SK-N-SH treated with all-trans-retinoic acid at 6 μM for 48 hours (cell line): ENCODE measurements at regions not wholly inside any gene's neighbourhood (a gene's known extent, or its start where the extent isn't known, plus 50 kb on each side); places are given as distances from the start of the nearest gene placed in this dataset.

Experiments
- ARNTL ChIP-seq: fragments of 450-650 bp; formaldehyde crosslinking; IDR thresholded peaks from 2 replicates; pipeline ENCODE4 v1.5.0; 2020; ENCODE audit warnings: low read depth, mild to moderate bottlenecking, moderate library complexity, borderline replicate concordance
- CSDC2 ChIP-seq: fragments of 250-450 bp; sonication (Bioruptor Pico); IDR thresholded peaks from 2 replicates; pipeline ENCODE4 v1.5.0; 2020; ENCODE audit warnings: mild to moderate bottlenecking, moderate library complexity
- ESRRG ChIP-seq: fragments of 250-450 bp; sonication (Bioruptor Pico); IDR thresholded peaks from 2 replicates; pipeline ENCODE4 v1.6.1; 2021; ENCODE audit warnings: mild to moderate bottlenecking
- PPARA ChIP-seq: fragments of 250-450 bp; sonication (Bioruptor Pico); IDR thresholded peaks from 2 replicates; pipeline ENCODE4 v1.5.0; 2020; ENCODE audit warnings: mild to moderate bottlenecking, borderline replicate concordance
- SNAI2 ChIP-seq: fragments of 250-450 bp; sonication (Bioruptor Pico); IDR thresholded peaks from 2 replicates; pipeline ENCODE4 v1.5.0; 2020; ENCODE audit warnings: mild to moderate bottlenecking, moderate library complexity
- TCF4 ChIP-seq: fragments of 250-450 bp; sonication (Bioruptor Pico); IDR thresholded peaks from 2 replicates; pipeline ENCODE4 v1.8.0; 2021; ENCODE audit warnings: mild to moderate bottlenecking, moderate library complexity, borderline replicate concordance
- TOX ChIP-seq: fragments of 250-450 bp; sonication (Bioruptor Pico); IDR thresholded peaks from 2 replicates; pipeline ENCODE4 v1.8.0; 2021; ENCODE audit warnings: mild to moderate bottlenecking, moderate library complexity, borderline replicate concordance
- ZC3H10 ChIP-seq: fragments of 250-450 bp; sonication (Bioruptor Pico); IDR thresholded peaks from 2 replicates; pipeline ENCODE4 v1.5.1; 2021; ENCODE audit warnings: mild to moderate bottlenecking, moderate library complexity
- ZFP3 ChIP-seq: fragments of 250-450 bp; sonication (Bioruptor Pico); IDR thresholded peaks from 2 replicates; pipeline ENCODE4 v1.5.0; 2020; ENCODE audit warnings: mild to moderate bottlenecking, moderate library complexity
- ZFP30 ChIP-seq: fragments of 450-650 bp; formaldehyde crosslinking; IDR thresholded peaks from 2 replicates; pipeline ENCODE4 v1.5.0; 2022; ENCODE audit warnings: mild to moderate bottlenecking, moderate library complexity
- ZNF70 ChIP-seq: fragments of 450-650 bp; formaldehyde crosslinking; IDR thresholded peaks from 2 replicates; pipeline ENCODE4 v1.5.0; 2020; ENCODE audit warnings: mild to moderate bottlenecking, moderate library complexity
- TF ChIP-seq, protein P1 (sequence below): fragments of 250-450 bp; sonication (Bioruptor Pico); IDR thresholded peaks from 2 replicates; pipeline ENCODE4 v1.5.1; 2020; ENCODE audit warnings: low read depth, mild to moderate bottlenecking, moderate library complexity
- TF ChIP-seq, protein P2 (sequence below): fragments of 250-450 bp; sonication (Bioruptor Pico); IDR thresholded peaks from 2 replicates; pipeline ENCODE4 v1.8.0; 2021; ENCODE audit warnings: low read depth, mild to moderate bottlenecking, moderate library complexity, borderline replicate concordance
- TF ChIP-seq, protein P3 (sequence below): fragments of 250-450 bp; sonication (Bioruptor Pico); IDR thresholded peaks from 2 replicates; pipeline ENCODE4 v1.8.0; 2020; ENCODE audit warnings: mild to moderate bottlenecking, moderate library complexity, borderline replicate concordance

DNA sequence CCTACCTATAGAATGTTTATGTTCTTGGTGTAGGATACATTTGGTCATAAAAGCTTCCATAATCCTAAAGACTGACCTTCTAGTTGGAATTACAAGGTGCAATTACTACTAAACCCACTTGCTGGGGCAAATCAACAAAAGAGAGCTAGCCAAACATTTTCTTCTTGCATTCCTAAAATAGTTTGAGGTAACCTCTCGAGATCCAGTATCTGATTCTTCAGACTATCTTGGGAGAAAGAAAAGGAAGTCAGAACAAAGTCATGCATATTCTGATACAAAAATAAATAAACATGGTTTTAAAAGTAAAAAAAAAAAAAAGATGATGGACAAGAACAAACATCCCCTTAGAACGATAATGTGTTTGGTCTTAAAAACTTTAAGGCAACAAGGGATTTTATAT is 294.2 kb upstream of the RSPO3 start:
- TF ChIP-seq ARNTL (CRISPR knock-in tag) (no peak), PPARA (CRISPR knock-in tag) (no peak), ZFP30 (no peak), TCF4 (no peak), ESRRG (CRISPR knock-in tag) (no peak), ZNF70 (CRISPR knock-in tag) (no peak), CSDC2 (CRISPR knock-in tag) (no peak), ZFP3 (CRISPR knock-in tag) (no peak), SNAI2 (CRISPR knock-in tag) (no peak), TOX (CRISPR knock-in tag) (no peak), ZC3H10 (CRISPR knock-in tag) (no peak)
- TF ChIP-seq, protein P1, sequence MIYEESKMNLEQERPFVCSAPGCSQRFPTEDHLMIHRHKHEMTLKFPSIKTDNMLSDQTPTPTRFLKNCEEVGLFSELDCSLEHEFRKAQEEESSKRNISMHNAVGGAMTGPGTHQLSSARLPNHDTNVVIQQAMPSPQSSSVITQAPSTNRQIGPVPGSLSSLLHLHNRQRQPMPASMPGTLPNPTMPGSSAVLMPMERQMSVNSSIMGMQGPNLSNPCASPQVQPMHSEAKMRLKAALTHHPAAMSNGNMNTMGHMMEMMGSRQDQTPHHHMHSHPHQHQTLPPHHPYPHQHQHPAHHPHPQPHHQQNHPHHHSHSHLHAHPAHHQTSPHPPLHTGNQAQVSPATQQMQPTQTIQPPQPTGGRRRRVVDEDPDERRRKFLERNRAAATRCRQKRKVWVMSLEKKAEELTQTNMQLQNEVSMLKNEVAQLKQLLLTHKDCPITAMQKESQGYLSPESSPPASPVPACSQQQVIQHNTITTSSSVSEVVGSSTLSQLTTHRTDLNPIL, result no peak
- TF ChIP-seq, protein P2, sequence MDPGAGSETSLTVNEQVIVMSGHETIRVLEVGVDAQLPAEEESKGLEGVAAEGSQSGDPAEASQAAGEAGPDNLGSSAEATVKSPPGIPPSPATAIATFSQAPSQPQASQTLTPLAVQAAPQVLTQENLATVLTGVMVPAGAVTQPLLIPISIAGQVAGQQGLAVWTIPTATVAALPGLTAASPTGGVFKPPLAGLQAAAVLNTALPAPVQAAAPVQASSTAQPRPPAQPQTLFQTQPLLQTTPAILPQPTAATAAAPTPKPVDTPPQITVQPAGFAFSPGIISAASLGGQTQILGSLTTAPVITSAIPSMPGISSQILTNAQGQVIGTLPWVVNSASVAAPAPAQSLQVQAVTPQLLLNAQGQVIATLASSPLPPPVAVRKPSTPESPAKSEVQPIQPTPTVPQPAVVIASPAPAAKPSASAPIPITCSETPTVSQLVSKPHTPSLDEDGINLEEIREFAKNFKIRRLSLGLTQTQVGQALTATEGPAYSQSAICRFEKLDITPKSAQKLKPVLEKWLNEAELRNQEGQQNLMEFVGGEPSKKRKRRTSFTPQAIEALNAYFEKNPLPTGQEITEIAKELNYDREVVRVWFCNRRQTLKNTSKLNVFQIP (CRISPR knock-in tag), result no peak
- TF ChIP-seq, protein P3, sequence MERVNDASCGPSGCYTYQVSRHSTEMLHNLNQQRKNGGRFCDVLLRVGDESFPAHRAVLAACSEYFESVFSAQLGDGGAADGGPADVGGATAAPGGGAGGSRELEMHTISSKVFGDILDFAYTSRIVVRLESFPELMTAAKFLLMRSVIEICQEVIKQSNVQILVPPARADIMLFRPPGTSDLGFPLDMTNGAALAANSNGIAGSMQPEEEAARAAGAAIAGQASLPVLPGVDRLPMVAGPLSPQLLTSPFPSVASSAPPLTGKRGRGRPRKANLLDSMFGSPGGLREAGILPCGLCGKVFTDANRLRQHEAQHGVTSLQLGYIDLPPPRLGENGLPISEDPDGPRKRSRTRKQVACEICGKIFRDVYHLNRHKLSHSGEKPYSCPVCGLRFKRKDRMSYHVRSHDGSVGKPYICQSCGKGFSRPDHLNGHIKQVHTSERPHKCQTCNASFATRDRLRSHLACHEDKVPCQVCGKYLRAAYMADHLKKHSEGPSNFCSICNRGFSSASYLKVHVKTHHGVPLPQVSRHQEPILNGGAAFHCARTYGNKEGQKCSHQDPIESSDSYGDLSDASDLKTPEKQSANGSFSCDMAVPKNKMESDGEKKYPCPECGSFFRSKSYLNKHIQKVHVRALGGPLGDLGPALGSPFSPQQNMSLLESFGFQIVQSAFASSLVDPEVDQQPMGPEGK (CRISPR knock-in tag), result no peak
